ENCODE measurements at regions not wholly inside any gene's neighbourhood (a gene's known extent, or its start where the extent isn't known, plus 50 kb on each side); places are given as distances from the start of the nearest gene placed in this dataset.

GRCh38 chr6:168981187-168981586, 272.5 kb downstream of the THBS2 start:
- no peak overlapping the region for H3K9ac ChIP-seq (ENCODE audit: low read depth in 1 of 2, low read length in 2 of 2)
- DNase-seq (ENCODE audit: low spot score), result no peak
- no peak overlapping the region for H3K4me3 ChIP-seq (ENCODE audit: low read depth in 1 of 3, low read length in 3 of 3)
- TF ChIP-seq NR2F2 (IDR thresholded peaks at IDR 0.05) (no peak), FOXA1 (IDR thresholded peaks at IDR 0.05) (no peak), RAD21 (IDR thresholded peaks at IDR 0.05) (no peak), MAX (IDR thresholded peaks at IDR 0.05) (no peak), HNF4G (IDR thresholded peaks at IDR 0.05) (no peak), JUND (IDR thresholded peaks at IDR 0.05) (no peak), ATF3 (IDR thresholded peaks at IDR 0.05) (no peak), REST (IDR thresholded peaks at IDR 0.05) (no peak)
- peaks cover 0 to 7% (median 1%) of the 10 kb centered on the region in 4 donors for H3K9me3 ChIP-seq (ENCODE audit: control insufficient read depth in 4 of 4, low read length in 3 of 4)
- H3K27ac ChIP-seq (ENCODE audit: low read depth in 1 of 2, low read length in 2 of 2), result no peak overlapping the region
- H3K36me3 ChIP-seq (ENCODE audit: control insufficient read depth in 4 of 4, insufficient read depth in 3 of 4, low read depth in 1 of 4, low read length in 3 of 4), result no peaks in the 10 kb centered on the region
- WGBS, result 50% methylated on average over 2 of the region's 2 CpGs
- H3K27me3 ChIP-seq (ENCODE audit: control insufficient read depth in 4 of 4, insufficient read depth in 4 of 4, low read length in 3 of 4), result peaks cover 0 to 7% (median 0%) of the 10 kb centered on the region in 4 donors
- no peaks in the 10 kb centered on the region for H3K4me1 ChIP-seq (ENCODE audit: control insufficient read depth in 4 of 4, insufficient read depth in 4 of 4, low read length in 3 of 4)

GRCh38 chr6:168979254-168979653, 274.4 kb downstream of the THBS2 start:
- no peak for DNase-seq (ENCODE audit: low spot score)
- Histone ChIP-seq H3K4me3 (ENCODE audit: low read depth in 1 of 3, low read length in 3 of 3) (no peak overlapping the region), H3K27ac (ENCODE audit: low read depth in 1 of 2, low read length in 2 of 2) (no peak overlapping the region), H3K4me1 (ENCODE audit: control insufficient read depth in 4 of 4, insufficient read depth in 4 of 4, low read length in 3 of 4) (no peaks in the 10 kb centered on the region), H3K27me3 (ENCODE audit: control insufficient read depth in 4 of 4, insufficient read depth in 4 of 4, low read length in 3 of 4) (peaks cover 0 to 7% (median 0%) of the 10 kb centered on the region in 4 donors), H3K9ac (ENCODE audit: low read depth in 1 of 2, low read length in 2 of 2) (no peak overlapping the region), H3K9me3 (ENCODE audit: control insufficient read depth in 4 of 4, low read length in 3 of 4) (peaks cover 0 to 7% (median 1%) of the 10 kb centered on the region in 4 donors), H3K36me3 (ENCODE audit: control insufficient read depth in 4 of 4, insufficient read depth in 3 of 4, low read depth in 1 of 4, low read length in 3 of 4) (no peaks in the 10 kb centered on the region)
- WGBS, result 45% methylated on average over 3 of the region's 3 CpGs
- TF ChIP-seq MAX (IDR thresholded peaks at IDR 0.05) (no peak), EGR1 (IDR thresholded peaks at IDR 0.05; ENCODE audit: low read depth in 2 of 2) (no peak)

- Histone ChIP-seq H3K9me3 (ENCODE audit: control insufficient read depth in 4 of 4, low read length in 3 of 4) (no peaks in the 10 kb centered on the region), H3K4me3 (ENCODE audit: low read depth in 1 of 3, low read length in 3 of 3) (no peak overlapping the region), H3K4me1 (ENCODE audit: control insufficient read depth in 4 of 4, insufficient read depth in 4 of 4, low read length in 3 of 4) (no peaks in the 10 kb centered on the region), H3K9ac (ENCODE audit: low read depth in 1 of 2, low read length in 2 of 2) (no peak overlapping the region), H3K27me3 (ENCODE audit: control insufficient read depth in 4 of 4, insufficient read depth in 4 of 4, low read length in 3 of 4) (no peaks in the 10 kb centered on the region), H3K36me3 (ENCODE audit: control insufficient read depth in 4 of 4, insufficient read depth in 3 of 4, low read depth in 1 of 4, low read length in 3 of 4) (no peaks in the 10 kb centered on the region), H3K27ac (ENCODE audit: low read depth in 1 of 2, low read length in 2 of 2) (no peak overlapping the region)
- DNase-seq (ENCODE audit: low spot score), result no peak
- 74% methylated on average over 2 of the region's 2 CpGs for WGBS
- TF ChIP-seq HNF4A (conservative IDR thresholded peaks at IDR 0.05) (no peak), MAX (IDR thresholded peaks at IDR 0.05) (no peak), RXRA (IDR thresholded peaks at IDR 0.05) (no peak), RAD21 (IDR thresholded peaks at IDR 0.05) (no peak), TAF1 (conservative IDR thresholded peaks at IDR 0.05) (no peak), FOXA1 (IDR thresholded peaks at IDR 0.05) (no peak), REST (IDR thresholded peaks at IDR 0.05) (no peak), ATF3 (IDR thresholded peaks at IDR 0.05) (no peak), CTCF (IDR thresholded peaks at IDR 0.05; ENCODE audit: low read depth, low read length, missing input control) (no peak), NR2F2 (IDR thresholded peaks at IDR 0.05) (no peak), YY1 (IDR thresholded peaks at IDR 0.05) (no peak), JUND (IDR thresholded peaks at IDR 0.05) (no peak), HNF4G (IDR thresholded peaks at IDR 0.05) (no peak), FOXA2 (IDR thresholded peaks at IDR 0.05) (no peak)
Observed at GRCh38 chr6:168972128-168972527, 281.5 kb downstream of the THBS2 start.

Data from liver (tissue), 8 donors.